Right lobe of liver (tissue), 4 donors: ENCODE measurements at regions not wholly inside any gene's neighbourhood (a gene's known extent, or its start where the extent isn't known, plus 50 kb on each side); places are given as distances from the start of the nearest gene placed in this dataset.

ENCODE experiments used
- CTCF ChIP-seq, 4 donors: fragments of 200-600 bp in 3 of 4; fragments of 450-650 bp in 1 of 4; IDR thresholded peaks; one replicate each; pipeline versions ENCODE4 v1.5.1 to v1.8.0; 2016 to 2022; ENCODE audit warnings: antibody characterized with exemption in 4 of 4, mild to moderate bottlenecking in 2 of 4
- POLR2A ChIP-seq: fragments of 450-650 bp; IDR thresholded peaks from one replicate; pipeline ENCODE4 v1.6.1; 2017; ENCODE audit warnings: antibody characterized with exemption, mild to moderate bottlenecking
- donor health status: DM: no; HTN: no; CAD: no.
- donor health status: DM: no; HTN: no; CAD: no.
- donor health status: DM: no; HTN: yes; CAD: no.

DNA sequence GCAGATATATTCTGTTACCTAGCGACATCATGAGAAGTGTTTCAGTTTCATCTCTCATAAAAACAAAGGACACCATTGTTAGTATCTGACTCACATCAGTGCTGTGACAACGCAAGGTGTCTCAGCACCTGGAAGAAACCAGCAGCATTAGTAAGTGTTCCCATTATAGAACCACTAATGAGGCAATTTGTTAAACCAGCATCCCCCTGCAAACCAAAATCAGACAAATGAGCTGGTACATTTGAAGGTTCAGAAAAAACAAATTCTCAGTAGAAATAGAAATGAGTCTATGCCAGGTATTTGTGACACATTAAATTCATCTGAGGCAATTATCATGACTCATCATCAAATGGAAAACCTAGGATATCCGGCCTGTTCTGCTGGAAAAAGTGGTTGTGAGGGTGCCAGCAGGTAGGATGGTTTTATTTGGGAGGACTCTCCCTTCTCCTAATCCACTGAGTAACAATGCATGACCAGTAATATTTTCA, 151.7 kb downstream of the TMEM200A start:
- no peak for TF ChIP-seq CTCF (IDR thresholded peaks at IDR 0.05)
- no peak for TF ChIP-seq POLR2A
